Choroid plexus epithelial cell (primary cell): ENCODE measurements at regions not wholly inside any gene's neighbourhood (a gene's known extent, or its start where the extent isn't known, plus 50 kb on each side); places are given as distances from the start of the nearest gene placed in this dataset.

ENCODE experiments used
- DNase-seq: peaks from one replicate; pipeline ENCODE4 v3.0.0-alpha.2; 2010; ENCODE audit warnings: low read depth
- H3K4me3 ChIP-seq: 2 replicates; pipeline ENCODE4 v1.5.1; 2011; ENCODE audit warnings: low read depth, mild to moderate bottlenecking, control low read depth, low read length, moderate library complexity
- TF ChIP-seq, protein P1 (sequence below): conservative IDR thresholded peaks from 2 replicates; pipeline ENCODE4 v1.5.1; 2011; ENCODE audit warnings: low read depth, mild to moderate bottlenecking, control low read depth, inconsistent platforms, low read length, moderate library complexity

GRCh38 chrX:8971116-8971515, 62.8 kb downstream of the FAM9B start:
- peak; percentile 77 for DNase-seq
- H3K4me3 ChIP-seq, result no peak overlapping the region
- TF ChIP-seq, protein P1, sequence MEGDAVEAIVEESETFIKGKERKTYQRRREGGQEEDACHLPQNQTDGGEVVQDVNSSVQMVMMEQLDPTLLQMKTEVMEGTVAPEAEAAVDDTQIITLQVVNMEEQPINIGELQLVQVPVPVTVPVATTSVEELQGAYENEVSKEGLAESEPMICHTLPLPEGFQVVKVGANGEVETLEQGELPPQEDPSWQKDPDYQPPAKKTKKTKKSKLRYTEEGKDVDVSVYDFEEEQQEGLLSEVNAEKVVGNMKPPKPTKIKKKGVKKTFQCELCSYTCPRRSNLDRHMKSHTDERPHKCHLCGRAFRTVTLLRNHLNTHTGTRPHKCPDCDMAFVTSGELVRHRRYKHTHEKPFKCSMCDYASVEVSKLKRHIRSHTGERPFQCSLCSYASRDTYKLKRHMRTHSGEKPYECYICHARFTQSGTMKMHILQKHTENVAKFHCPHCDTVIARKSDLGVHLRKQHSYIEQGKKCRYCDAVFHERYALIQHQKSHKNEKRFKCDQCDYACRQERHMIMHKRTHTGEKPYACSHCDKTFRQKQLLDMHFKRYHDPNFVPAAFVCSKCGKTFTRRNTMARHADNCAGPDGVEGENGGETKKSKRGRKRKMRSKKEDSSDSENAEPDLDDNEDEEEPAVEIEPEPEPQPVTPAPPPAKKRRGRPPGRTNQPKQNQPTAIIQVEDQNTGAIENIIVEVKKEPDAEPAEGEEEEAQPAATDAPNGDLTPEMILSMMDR, result peak; percentile 47

GRCh38 chrX:8969378-8969777, 64.5 kb downstream of the FAM9B start:
- TF ChIP-seq, protein P1, result no peak
- no peak overlapping the region for H3K4me3 ChIP-seq
- no peak for DNase-seq

- TF ChIP-seq, protein P1, result no peak
- DNase-seq, result no peak
Measured at GRCh38 chrX:8967461-8967860, 66.5 kb downstream of the FAM9B start.

DNA sequence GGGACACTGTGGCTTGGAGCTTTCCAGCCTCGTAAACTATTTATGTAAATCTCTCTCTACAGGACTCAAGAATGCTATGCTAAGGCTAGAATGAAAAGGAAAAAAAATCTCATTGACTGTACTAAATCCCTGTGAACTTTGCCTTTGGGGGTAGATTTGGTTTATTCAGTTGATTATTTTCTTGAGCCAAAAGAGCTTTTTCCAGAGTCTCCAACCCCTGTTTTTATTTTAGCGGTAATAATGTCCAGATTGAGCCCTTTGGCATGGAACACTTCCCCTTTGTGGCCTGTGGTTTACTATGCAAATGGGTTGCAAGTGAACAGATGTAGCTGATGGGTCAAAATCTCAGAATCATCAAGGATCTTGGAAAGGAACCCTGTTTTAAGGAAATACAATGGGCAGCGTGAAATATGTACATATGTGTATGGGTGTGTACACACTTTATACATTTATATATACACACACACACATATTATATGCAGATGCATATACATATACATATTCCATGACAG, 72.9 kb downstream of the FAM9B start:
- DNase-seq, result no peak
- TF ChIP-seq, protein P1, result no peak
- no peak overlapping the region for H3K4me3 ChIP-seq

More at GRCh38 chrX:8967461-8967860, 66.5 kb downstream of the FAM9B start:
- no peak overlapping the region for H3K4me3 ChIP-seq

GRCh38 chrX:8955511-8955910, 78.4 kb downstream of the FAM9B start:
- TF ChIP-seq, protein P1, result no peak
- no peak overlapping the region for H3K4me3 ChIP-seq
- DNase-seq, result no peak

DNA sequence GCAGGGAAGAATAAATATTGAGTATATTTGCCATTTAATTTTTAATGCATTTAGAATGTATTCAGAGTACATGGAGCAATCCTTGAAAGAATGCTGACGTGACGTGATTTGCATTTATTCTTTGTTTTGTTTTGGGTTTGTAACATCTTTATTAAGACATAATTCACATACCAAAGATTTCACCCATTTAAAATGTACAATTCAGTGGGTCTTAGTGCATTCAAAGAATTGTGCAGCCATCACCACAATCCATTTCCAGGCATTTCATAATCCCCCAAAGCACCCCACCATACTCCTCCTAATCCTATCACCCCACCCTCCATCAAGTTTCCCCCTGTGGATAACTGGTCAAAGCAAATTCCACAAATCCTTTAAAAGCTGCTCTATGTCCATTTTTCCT, 87.4 kb downstream of the FAM9B start:
- TF ChIP-seq, protein P1, result no peak
- no peak overlapping the region for H3K4me3 ChIP-seq
- DNase-seq, result no peak

- H3K4me3 ChIP-seq, result no peak overlapping the region
- no peak for DNase-seq
- TF ChIP-seq, protein P1, result no peak
Measured at GRCh38 chrX:8939322-8939721, 94.6 kb downstream of the FAM9B start.
